HL-60 (cell line): ENCODE measurements at regions not wholly inside any gene's neighbourhood (a gene's known extent, or its start where the extent isn't known, plus 50 kb on each side); places are given as distances from the start of the nearest gene placed in this dataset.

Experiments used
- DNase-seq, 2 experiments: peaks; one replicate each; pipeline ENCODE4 v3.0.0-alpha.2; 2010 to 2020; ENCODE audit warnings: low read depth in 1 of 2, low spot score in 1 of 2
- H3K27ac ChIP-seq: fragments of 250-450 bp; sonication (Bioruptor Pico); replicated peaks from 2 replicates; pipeline ENCODE4 v1.5.1; 2020; ENCODE audit warnings: mild to moderate bottlenecking, moderate library complexity
- H3K27me3 ChIP-seq: fragments of 250-450 bp; sonication (Bioruptor Pico); 2 replicates; pipeline ENCODE4 v1.5.1; 2021; ENCODE audit warnings: mild to moderate bottlenecking, moderate library complexity; ENCODE audit not compliant: insufficient read depth, poor library complexity, severe bottlenecking
- H3K4me3 ChIP-seq: replicated peaks from 2 replicates; pipeline ENCODE4 v1.5.1; 2011; ENCODE audit warnings: mild to moderate bottlenecking, control low read depth, low read length; ENCODE audit not compliant: insufficient read depth
- CTCF ChIP-seq: IDR thresholded peaks from one replicate; pipeline ENCODE4 v1.5.1; 2011; ENCODE audit warnings: low read length, control low read depth, inconsistent platforms; ENCODE audit not compliant: insufficient read depth
- GABPA ChIP-seq: IDR thresholded peaks from 2 replicates; pipeline ENCODE4 v1.6.1; 2012; ENCODE audit warnings: low read depth
- POLR2AphosphoS5 ChIP-seq: IDR thresholded peaks from 2 replicates; pipeline ENCODE4 v1.6.1; 2012; ENCODE audit warnings: low read depth
- REST ChIP-seq: IDR thresholded peaks from 2 replicates; pipeline ENCODE4 v1.6.1; 2012; ENCODE audit warnings: low read depth; ENCODE audit not compliant: insufficient replicate concordance
- SPI1 ChIP-seq: IDR thresholded peaks from 2 replicates; pipeline ENCODE4 v1.6.1; 2012; ENCODE audit warnings: low read depth, mild to moderate bottlenecking, borderline replicate concordance

GRCh38 chr12:46082490-46083200, 92.3 kb upstream of the SCAF11 start:
- H3K27ac ChIP-seq = no peak overlapping the region
- H3K27me3 ChIP-seq = no peaks in the 10 kb centered on the region
- TF ChIP-seq POLR2AphosphoS5 (no peak), GABPA (no peak), REST (no peak), SPI1 (no peak), CTCF (no peak)
- H3K4me3 ChIP-seq = no peak overlapping the region
- DNase-seq = no peak

- no peaks in the 10 kb centered on the region for H3K27me3 ChIP-seq
- TF ChIP-seq SPI1 (no peak), POLR2AphosphoS5 (no peak), CTCF (no peak), REST (no peak), GABPA (no peak)
- no peak overlapping the region for H3K4me3 ChIP-seq
- H3K27ac ChIP-seq = no peak overlapping the region
- DNase-seq = no peak
Observed at GRCh38 chr12:46073321-46073720, 82.9 kb upstream of the SCAF11 start.

- peak; percentile 98 for TF ChIP-seq CTCF
- TF ChIP-seq SPI1 = no peak; the same call in 1 of the 2 replicates
- TF ChIP-seq POLR2AphosphoS5 = no peak
- TF ChIP-seq GABPA = no peak
- Histone ChIP-seq H3K4me3 (no peak overlapping the region), H3K27ac (peak overlapping the region; percentile 19; the same call in 1 of the 2 replicates), H3K27me3 (no peaks in the 10 kb centered on the region)
- DNase-seq = peak; percentile 38 to 77
Observed at GRCh38 chr12:46071769-46072624, 81.6 kb upstream of the SCAF11 start.
